ENCODE measurements at regions not wholly inside any gene's neighbourhood (a gene's known extent, or its start where the extent isn't known, plus 50 kb on each side); places are given as distances from the start of the nearest gene placed in this dataset.
"Not testable (repeated sequence)": the region's sequence is repeated elsewhere in the genome, so short reads cannot be mapped to it uniquely, and the experiment has no call there.

DNA sequence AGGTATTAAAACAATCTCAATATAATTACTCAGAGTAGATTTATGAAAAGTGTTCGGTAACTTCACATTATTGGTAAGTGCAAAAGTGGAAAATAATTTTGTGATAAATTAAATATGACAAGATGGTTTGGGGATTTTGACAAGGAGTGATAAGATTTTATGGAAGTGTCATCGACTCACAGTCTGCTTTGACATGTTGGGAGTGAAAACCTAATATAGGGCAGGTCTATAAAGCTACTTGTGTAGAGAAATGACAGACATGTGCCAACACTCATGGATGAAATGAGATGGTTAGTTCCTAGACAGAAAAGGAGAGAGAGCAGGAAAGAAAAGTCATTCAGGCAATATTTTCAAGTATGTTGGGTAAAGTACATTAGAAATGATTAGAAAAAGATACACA lies 456.8 kb downstream of the TRAM1L1 start:
- CTCF ChIA-PET, result no interaction called here
- BruUV-seq (replicated peaks), result no TSS peak

DNA sequence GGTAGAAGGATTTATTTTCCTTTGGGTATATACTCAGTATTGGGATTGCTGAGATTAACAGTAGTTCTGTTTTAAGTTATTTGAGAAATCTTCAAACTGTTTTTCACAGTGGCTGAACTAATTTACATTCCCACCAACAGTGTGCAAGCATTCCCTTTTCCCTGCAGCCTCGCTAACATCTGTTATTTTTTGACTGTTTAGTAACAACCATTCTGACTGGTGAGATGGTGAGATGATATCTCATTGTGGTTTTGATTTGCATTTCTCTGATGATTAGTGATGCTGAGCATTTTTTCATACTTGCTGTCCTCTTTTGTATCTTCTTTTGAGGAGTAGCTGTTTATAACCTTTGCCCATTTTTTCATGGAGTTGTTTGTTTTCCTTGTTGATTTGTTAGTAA lies 457.8 kb downstream of the TRAM1L1 start:
- ATAC-seq (no peak), DNase-seq (ENCODE audit: low read depth, low spot score) (no peak)
- BruUV-seq (replicated peaks), result no TSS peak
- Histone ChIP-seq H3K4me1 (ENCODE audit: control insufficient read depth, insufficient read depth, low read length) (no peaks in the 10 kb centered on the region), H3K4me3 (ENCODE audit: low read depth in 2 of 2, low read length in 2 of 2) (no peak overlapping the region), H3K27me3 (ENCODE audit: control insufficient read depth, insufficient read depth, low read length) (no peaks in the 10 kb centered on the region), H3K27ac (ENCODE audit: low read length) (no peak overlapping the region), H3K9me3 (ENCODE audit: control insufficient read depth, insufficient read depth, low read depth, low read length) (no peaks in the 10 kb centered on the region), H3K36me3 (ENCODE audit: control insufficient read depth, insufficient read depth, low read length) (no peaks in the 10 kb centered on the region)
- in situ Hi-C loops (cut with HindIII; ENCODE audit: low pct_unique_long_range_greater_than_20kb, low sequenced_read_pairs), result no loop called here
- no peak for TF ChIP-seq POLR2AphosphoS5 (IDR thresholded peaks at IDR 0.05; ENCODE audit: low read depth, low read length)
- TF ChIP-seq, protein P1, sequence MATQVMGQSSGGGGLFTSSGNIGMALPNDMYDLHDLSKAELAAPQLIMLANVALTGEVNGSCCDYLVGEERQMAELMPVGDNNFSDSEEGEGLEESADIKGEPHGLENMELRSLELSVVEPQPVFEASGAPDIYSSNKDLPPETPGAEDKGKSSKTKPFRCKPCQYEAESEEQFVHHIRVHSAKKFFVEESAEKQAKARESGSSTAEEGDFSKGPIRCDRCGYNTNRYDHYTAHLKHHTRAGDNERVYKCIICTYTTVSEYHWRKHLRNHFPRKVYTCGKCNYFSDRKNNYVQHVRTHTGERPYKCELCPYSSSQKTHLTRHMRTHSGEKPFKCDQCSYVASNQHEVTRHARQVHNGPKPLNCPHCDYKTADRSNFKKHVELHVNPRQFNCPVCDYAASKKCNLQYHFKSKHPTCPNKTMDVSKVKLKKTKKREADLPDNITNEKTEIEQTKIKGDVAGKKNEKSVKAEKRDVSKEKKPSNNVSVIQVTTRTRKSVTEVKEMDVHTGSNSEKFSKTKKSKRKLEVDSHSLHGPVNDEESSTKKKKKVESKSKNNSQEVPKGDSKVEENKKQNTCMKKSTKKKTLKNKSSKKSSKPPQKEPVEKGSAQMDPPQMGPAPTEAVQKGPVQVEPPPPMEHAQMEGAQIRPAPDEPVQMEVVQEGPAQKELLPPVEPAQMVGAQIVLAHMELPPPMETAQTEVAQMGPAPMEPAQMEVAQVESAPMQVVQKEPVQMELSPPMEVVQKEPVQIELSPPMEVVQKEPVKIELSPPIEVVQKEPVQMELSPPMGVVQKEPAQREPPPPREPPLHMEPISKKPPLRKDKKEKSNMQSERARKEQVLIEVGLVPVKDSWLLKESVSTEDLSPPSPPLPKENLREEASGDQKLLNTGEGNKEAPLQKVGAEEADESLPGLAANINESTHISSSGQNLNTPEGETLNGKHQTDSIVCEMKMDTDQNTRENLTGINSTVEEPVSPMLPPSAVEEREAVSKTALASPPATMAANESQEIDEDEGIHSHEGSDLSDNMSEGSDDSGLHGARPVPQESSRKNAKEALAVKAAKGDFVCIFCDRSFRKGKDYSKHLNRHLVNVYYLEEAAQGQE (IDR thresholded peaks at IDR 0.05; ENCODE audit: insufficient read depth in 1 of 2, low read depth in 2 of 2, low read length in 1 of 2), result no peak
- no peak for TF ChIP-seq SIN3A (IDR thresholded peaks at IDR 0.05; ENCODE audit: borderline replicate concordance, insufficient read depth, low read depth, low read length)
- ChIA-PET CTCF (no interaction called here), POLR2A (no interaction called here)
- intact Hi-C loops (cut with micrococcal nuclease; ENCODE audit: unreplicated experiment), result no loop called here

More for the DNA sequence above, 456.8 kb downstream of the TRAM1L1 start:
- no peak overlapping the region for H3K4me3 ChIP-seq (ENCODE audit: low read depth in 2 of 2, low read length in 2 of 2)
- intact Hi-C loops (cut with micrococcal nuclease; ENCODE audit: unreplicated experiment) (no loop called here), in situ Hi-C loops (cut with HindIII; ENCODE audit: low pct_unique_long_range_greater_than_20kb, low sequenced_read_pairs) (no loop called here)
- no peak for TF ChIP-seq TCF7L2 (IDR thresholded peaks at IDR 0.05; ENCODE audit: low read depth, low read length)
- TF ChIP-seq, protein P1 (IDR thresholded peaks at IDR 0.05; ENCODE audit: insufficient read depth in 1 of 2, low read depth in 2 of 2, low read length in 1 of 2), result no peak
- TF ChIP-seq POLR2AphosphoS5 (IDR thresholded peaks at IDR 0.05; ENCODE audit: low read depth, low read length), result no peak
- no peak for TF ChIP-seq SIN3A (IDR thresholded peaks at IDR 0.05; ENCODE audit: borderline replicate concordance, insufficient read depth, low read depth, low read length)
- TF ChIP-seq, protein P2, sequence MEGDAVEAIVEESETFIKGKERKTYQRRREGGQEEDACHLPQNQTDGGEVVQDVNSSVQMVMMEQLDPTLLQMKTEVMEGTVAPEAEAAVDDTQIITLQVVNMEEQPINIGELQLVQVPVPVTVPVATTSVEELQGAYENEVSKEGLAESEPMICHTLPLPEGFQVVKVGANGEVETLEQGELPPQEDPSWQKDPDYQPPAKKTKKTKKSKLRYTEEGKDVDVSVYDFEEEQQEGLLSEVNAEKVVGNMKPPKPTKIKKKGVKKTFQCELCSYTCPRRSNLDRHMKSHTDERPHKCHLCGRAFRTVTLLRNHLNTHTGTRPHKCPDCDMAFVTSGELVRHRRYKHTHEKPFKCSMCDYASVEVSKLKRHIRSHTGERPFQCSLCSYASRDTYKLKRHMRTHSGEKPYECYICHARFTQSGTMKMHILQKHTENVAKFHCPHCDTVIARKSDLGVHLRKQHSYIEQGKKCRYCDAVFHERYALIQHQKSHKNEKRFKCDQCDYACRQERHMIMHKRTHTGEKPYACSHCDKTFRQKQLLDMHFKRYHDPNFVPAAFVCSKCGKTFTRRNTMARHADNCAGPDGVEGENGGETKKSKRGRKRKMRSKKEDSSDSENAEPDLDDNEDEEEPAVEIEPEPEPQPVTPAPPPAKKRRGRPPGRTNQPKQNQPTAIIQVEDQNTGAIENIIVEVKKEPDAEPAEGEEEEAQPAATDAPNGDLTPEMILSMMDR (IDR thresholded peaks at IDR 0.05), result no peak
- DNase-seq (ENCODE audit: low read depth, low spot score) (no peak), ATAC-seq (no peak)
- POLR2A ChIA-PET, result no interaction called here
- no peaks in the 10 kb centered on the region for H3K36me3 ChIP-seq (ENCODE audit: control insufficient read depth, insufficient read depth, low read length)
- no peaks in the 10 kb centered on the region for H3K27me3 ChIP-seq (ENCODE audit: control insufficient read depth, insufficient read depth, low read length)
- H3K4me1 ChIP-seq (ENCODE audit: control insufficient read depth, insufficient read depth, low read length), result no peaks in the 10 kb centered on the region
- H3K9me3 ChIP-seq (ENCODE audit: control insufficient read depth, insufficient read depth, low read depth, low read length), result no peaks in the 10 kb centered on the region
- H3K27ac ChIP-seq (ENCODE audit: low read length), result no peak overlapping the region

DNA sequence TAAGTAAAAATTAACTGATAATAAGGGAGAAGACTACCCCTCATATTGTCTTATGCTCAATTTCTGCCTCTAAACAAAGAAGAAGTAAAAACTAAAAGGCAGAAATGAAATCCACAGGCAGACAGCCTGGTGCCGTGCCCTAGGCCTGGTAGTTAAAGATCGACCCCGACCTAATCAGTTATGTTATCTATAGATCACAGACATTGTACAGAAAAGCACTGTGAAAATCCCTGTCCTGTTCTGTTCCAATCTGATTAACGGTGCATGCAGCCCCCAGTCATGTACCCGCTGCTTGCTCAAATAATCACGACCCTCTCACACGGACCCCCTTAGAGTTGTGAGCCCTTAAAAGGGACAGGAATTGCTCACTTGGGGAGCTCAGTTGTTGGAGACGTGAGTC lies 465.9 kb downstream of the TRAM1L1 start:
- H3K36me3 ChIP-seq (ENCODE audit: control insufficient read depth, insufficient read depth, low read length); H3K9me3 ChIP-seq (ENCODE audit: control insufficient read depth, insufficient read depth, low read depth, low read length); POLR2A ChIA-PET; H3K27ac ChIP-seq (ENCODE audit: low read length); ATAC-seq; H3K4me3 ChIP-seq (ENCODE audit: low read depth in 2 of 2, low read length in 2 of 2); DNase-seq (ENCODE audit: low read depth, low spot score); BruUV-seq (replicated peaks); H3K4me1 ChIP-seq (ENCODE audit: control insufficient read depth, insufficient read depth, low read length); CTCF ChIA-PET; intact Hi-C loops (cut with micrococcal nuclease; ENCODE audit: unreplicated experiment); in situ Hi-C loops (cut with HindIII; ENCODE audit: low pct_unique_long_range_greater_than_20kb, low sequenced_read_pairs); H3K27me3 ChIP-seq (ENCODE audit: control insufficient read depth, insufficient read depth, low read length): not testable (repeated sequence)
